HFFc6 (cell line): ENCODE measurements at regions not wholly inside any gene's neighbourhood (a gene's known extent, or its start where the extent isn't known, plus 50 kb on each side); places are given as distances from the start of the nearest gene placed in this dataset.

Experiments used
- DNase-seq: peaks from one replicate; pipeline ENCODE4 v3.0.0-alpha.2; 2018
- H3K27ac Mint-ChIP-seq: 2 replicates; pipeline ENCODE4 v1.8.0; 2020; ENCODE audit warnings: mild to moderate bottlenecking, mixed read lengths
- H3K27me3 Mint-ChIP-seq: 2 replicates; pipeline ENCODE4 v1.8.0; 2021; ENCODE audit warnings: mild to moderate bottlenecking, moderate library complexity, mixed read lengths; ENCODE audit not compliant: insufficient read depth
- H3K36me3 Mint-ChIP-seq: 2 replicates; pipeline ENCODE4 v1.8.0; 2021; ENCODE audit warnings: low read depth, mixed read lengths
- H3K4me1 Mint-ChIP-seq: 2 replicates; pipeline ENCODE4 v1.8.0; 2020; ENCODE audit warnings: low read depth, mixed read lengths
- H3K4me3 Mint-ChIP-seq: 2 replicates; pipeline ENCODE4 v1.8.0; 2020; ENCODE audit warnings: mild to moderate bottlenecking, moderate library complexity, mixed read lengths
- H3K9me3 Mint-ChIP-seq: 2 replicates; pipeline ENCODE4 v1.8.0; 2020; ENCODE audit warnings: mild to moderate bottlenecking, mixed read lengths
- TF ChIP-seq, protein P1 (sequence below): fragments of 200-600 bp; sonication (generic); IDR thresholded peaks from 2 replicates; pipeline ENCODE4 v1.5.0; 2021; ENCODE audit warnings: antibody characterized with exemption, mild to moderate bottlenecking

DNA sequence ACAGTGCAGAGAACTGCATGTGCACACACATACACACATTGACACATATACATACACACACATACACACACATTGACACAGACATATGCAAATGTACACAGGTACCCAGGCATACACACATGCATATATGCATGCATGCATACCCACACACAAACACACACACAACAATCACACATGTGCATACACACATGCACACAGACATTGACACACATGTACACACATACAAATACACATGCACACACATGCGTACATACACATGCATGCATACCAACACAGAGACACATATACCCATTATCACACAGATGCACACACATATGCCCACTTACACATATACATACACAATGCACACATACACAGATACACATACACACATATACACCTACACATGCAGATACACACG is 299.6 kb upstream of the ADCY2 start:
- DNase-seq: no peak
- no peak overlapping the region for H3K4me3 Mint-ChIP-seq
- H3K27ac Mint-ChIP-seq: no peak overlapping the region
- H3K4me1 Mint-ChIP-seq: no peaks in the 10 kb centered on the region
- peaks cover 11% of the 10 kb centered on the region; the same call in 1 of the 2 replicates for H3K36me3 Mint-ChIP-seq
- TF ChIP-seq, protein P1, sequence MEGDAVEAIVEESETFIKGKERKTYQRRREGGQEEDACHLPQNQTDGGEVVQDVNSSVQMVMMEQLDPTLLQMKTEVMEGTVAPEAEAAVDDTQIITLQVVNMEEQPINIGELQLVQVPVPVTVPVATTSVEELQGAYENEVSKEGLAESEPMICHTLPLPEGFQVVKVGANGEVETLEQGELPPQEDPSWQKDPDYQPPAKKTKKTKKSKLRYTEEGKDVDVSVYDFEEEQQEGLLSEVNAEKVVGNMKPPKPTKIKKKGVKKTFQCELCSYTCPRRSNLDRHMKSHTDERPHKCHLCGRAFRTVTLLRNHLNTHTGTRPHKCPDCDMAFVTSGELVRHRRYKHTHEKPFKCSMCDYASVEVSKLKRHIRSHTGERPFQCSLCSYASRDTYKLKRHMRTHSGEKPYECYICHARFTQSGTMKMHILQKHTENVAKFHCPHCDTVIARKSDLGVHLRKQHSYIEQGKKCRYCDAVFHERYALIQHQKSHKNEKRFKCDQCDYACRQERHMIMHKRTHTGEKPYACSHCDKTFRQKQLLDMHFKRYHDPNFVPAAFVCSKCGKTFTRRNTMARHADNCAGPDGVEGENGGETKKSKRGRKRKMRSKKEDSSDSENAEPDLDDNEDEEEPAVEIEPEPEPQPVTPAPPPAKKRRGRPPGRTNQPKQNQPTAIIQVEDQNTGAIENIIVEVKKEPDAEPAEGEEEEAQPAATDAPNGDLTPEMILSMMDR: no peak
- peaks cover 59% of the 10 kb centered on the region for H3K9me3 Mint-ChIP-seq
- H3K27me3 Mint-ChIP-seq: no peaks in the 10 kb centered on the region

DNA sequence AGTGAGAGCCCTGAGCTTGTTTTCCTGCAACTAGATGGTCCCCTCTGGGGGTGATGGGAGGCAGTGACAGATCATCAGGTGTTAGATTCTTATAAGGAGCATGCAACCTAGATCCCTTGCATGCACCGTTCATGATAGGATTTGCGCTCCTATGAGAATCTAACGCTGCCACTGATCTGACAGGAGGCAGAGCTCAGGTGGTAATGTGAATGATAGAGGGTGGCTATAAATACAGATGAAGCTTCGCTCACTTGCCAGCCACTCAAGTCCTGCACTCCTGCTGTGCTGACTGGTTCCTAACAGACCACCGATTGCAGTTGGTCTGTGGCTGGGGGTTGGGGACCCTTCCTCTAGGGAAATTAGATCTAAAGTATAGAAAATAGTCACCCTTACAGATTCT is 290.6 kb upstream of the ADCY2 start:
- no peak for DNase-seq
- H3K27me3 Mint-ChIP-seq: no peaks in the 10 kb centered on the region
- no peaks in the 10 kb centered on the region for H3K36me3 Mint-ChIP-seq
- no peak overlapping the region for H3K4me3 Mint-ChIP-seq
- peaks cover 34% of the 10 kb centered on the region for H3K9me3 Mint-ChIP-seq
- TF ChIP-seq, protein P1: no peak
- H3K27ac Mint-ChIP-seq: no peak overlapping the region
- H3K4me1 Mint-ChIP-seq: no peaks in the 10 kb centered on the region

DNA sequence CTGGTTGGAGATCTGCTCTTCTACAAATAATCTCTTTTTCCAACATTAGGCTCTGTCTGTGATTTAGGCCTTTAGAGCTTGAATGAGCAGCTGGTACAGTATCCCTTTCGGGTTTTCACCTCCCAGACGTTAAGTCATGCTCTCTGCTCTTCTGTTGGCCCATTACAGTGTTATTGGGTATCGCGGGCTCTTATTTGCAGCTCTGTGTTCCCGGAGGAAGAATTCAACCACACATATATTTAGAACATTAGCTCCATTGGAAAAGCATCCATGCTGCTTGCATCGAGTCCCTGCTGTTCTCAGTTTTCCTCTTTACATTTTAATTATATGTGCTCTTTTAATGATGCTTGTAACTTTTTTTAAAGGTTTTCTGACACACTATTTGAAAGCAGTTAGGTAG is 278.0 kb upstream of the ADCY2 start:
- Mint-ChIP-seq H3K27ac (no peak overlapping the region), H3K9me3 (peaks cover 36% of the 10 kb centered on the region), H3K4me1 (no peaks in the 10 kb centered on the region), H3K4me3 (no peak overlapping the region), H3K27me3 (peaks cover 1% of the 10 kb centered on the region; the same call in 1 of the 2 replicates), H3K36me3 (no peaks in the 10 kb centered on the region)
- TF ChIP-seq, protein P1: no peak
- DNase-seq: no peak

DNA sequence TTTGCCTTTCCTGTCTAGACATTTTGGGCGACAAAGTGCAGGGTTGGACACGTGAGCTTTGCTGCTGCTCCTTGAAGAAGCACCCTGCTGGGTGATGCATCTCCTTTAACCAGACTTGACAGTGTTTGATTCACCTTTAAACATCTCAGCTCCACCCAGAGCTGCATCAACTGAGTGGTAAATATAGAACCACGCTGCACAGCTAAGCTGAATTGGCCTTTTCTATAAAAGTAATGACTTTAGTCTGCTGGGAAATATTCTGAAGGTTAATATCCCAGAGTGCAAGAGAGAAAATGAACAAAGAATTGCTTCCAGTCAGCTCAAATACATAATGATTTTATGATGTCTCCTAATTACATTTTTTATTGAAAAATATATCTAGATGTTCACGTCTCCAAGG is 264.3 kb upstream of the ADCY2 start:
- no peak overlapping the region for H3K4me3 Mint-ChIP-seq
- DNase-seq: no peak
- no peaks in the 10 kb centered on the region for H3K36me3 Mint-ChIP-seq
- TF ChIP-seq, protein P1: no peak
- H3K27me3 Mint-ChIP-seq: no peaks in the 10 kb centered on the region
- no peaks in the 10 kb centered on the region for H3K4me1 Mint-ChIP-seq
- H3K27ac Mint-ChIP-seq: no peak overlapping the region
- H3K9me3 Mint-ChIP-seq: peaks cover 38% of the 10 kb centered on the region

DNA sequence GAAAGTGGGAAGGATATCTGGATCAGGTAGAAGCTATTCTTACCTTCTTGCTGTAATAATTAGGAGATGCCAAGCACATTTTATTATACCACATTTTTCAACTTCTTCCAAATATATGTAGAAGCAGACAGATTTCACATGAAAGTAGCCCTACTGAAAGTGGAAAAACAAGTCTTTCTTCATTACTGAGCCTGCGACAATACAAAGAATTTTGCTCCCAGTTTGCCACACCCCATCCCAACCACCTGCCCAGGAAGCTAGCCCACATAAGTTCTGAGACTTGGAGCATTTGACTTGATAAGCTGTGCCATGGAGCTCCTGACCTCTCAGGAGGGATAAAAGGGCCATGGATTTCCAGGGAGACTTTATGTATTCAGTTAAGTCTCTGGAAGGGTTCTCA is 249.1 kb upstream of the ADCY2 start:
- Mint-ChIP-seq H3K27ac (no peak overlapping the region), H3K4me3 (no peak overlapping the region)

More for the DNA sequence above, 249.1 kb upstream of the ADCY2 start:
- H3K27me3 Mint-ChIP-seq: no peaks in the 10 kb centered on the region
- H3K9me3 Mint-ChIP-seq: peaks cover 27% of the 10 kb centered on the region
- no peaks in the 10 kb centered on the region for H3K4me1 Mint-ChIP-seq
- no peaks in the 10 kb centered on the region for H3K36me3 Mint-ChIP-seq
- TF ChIP-seq, protein P1: no peak
- no peak for DNase-seq
